ENCODE measurements at regions not wholly inside any gene's neighbourhood (a gene's known extent, or its start where the extent isn't known, plus 50 kb on each side); places are given as distances from the start of the nearest gene placed in this dataset.

- DNase-seq (ENCODE audit: low spot score) = no peak
These were observed 494.7 kb downstream of the NPHP4 start for GRCh38 chr1:5497503-5497902.

GRCh38 chr1:5495596-5496410 is 496.4 kb downstream of the NPHP4 start:
- DNase-seq (ENCODE audit: low spot score) = no peak

GRCh38 chr1:5494518-5494917 is 497.7 kb downstream of the NPHP4 start:
- peak; percentile 14 for DNase-seq (ENCODE audit: low spot score)

- DNase-seq (ENCODE audit: low spot score) = peak; percentile 30
These were observed 498.3 kb downstream of the NPHP4 start for GRCh38 chr1:5493851-5494311.

GRCh38 chr1:5493275-5493674 is 498.9 kb downstream of the NPHP4 start:
- DNase-seq (ENCODE audit: low spot score) = no peak

GRCh38 chr1:5492846-5493245 is 499.4 kb downstream of the NPHP4 start:
- DNase-seq (ENCODE audit: low spot score) = no peak

GRCh38 chr1:5491207-5491904 is 500.9 kb downstream of the NPHP4 start:
- no peak for DNase-seq (ENCODE audit: low spot score)

- no peak for DNase-seq (ENCODE audit: low spot score)
These were observed 501.6 kb downstream of the NPHP4 start for GRCh38 chr1:5490635-5491034.

GRCh38 chr1:5488448-5488847 is 503.8 kb downstream of the NPHP4 start:
- no peak for DNase-seq (ENCODE audit: low spot score)

GRCh38 chr1:5485968-5486696 is 506.1 kb downstream of the NPHP4 start:
- no peak for DNase-seq (ENCODE audit: low spot score)

- no peak for DNase-seq (ENCODE audit: low spot score)
These were observed 506.8 kb downstream of the NPHP4 start for GRCh38 chr1:5485436-5485835.

- DNase-seq (ENCODE audit: low spot score) = no peak
These were observed 507.6 kb downstream of the NPHP4 start for GRCh38 chr1:5484451-5485165.

GRCh38 chr1:5481889-5482288 is 510.3 kb downstream of the NPHP4 start:
- DNase-seq (ENCODE audit: low spot score) = no peak

GRCh38 chr1:5480906-5481305 is 511.3 kb downstream of the NPHP4 start:
- no peak for DNase-seq (ENCODE audit: low spot score)

GRCh38 chr1:5479876-5480646 is 512.2 kb downstream of the NPHP4 start:
- no peak for DNase-seq (ENCODE audit: low spot score)

GRCh38 chr1:5478961-5479360 is 513.3 kb downstream of the NPHP4 start:
- no peak for DNase-seq (ENCODE audit: low spot score)

GRCh38 chr1:5478156-5478695 is 514.0 kb downstream of the NPHP4 start:
- no peak for DNase-seq (ENCODE audit: low spot score)

GRCh38 chr1:5477716-5478115 is 514.5 kb downstream of the NPHP4 start:
- DNase-seq (ENCODE audit: low spot score) = peak; percentile 75

- DNase-seq (ENCODE audit: low spot score) = no peak
These were observed 516.7 kb downstream of the NPHP4 start for GRCh38 chr1:5475572-5475971.

GRCh38 chr1:5473268-5473667 is 519.0 kb downstream of the NPHP4 start:
- DNase-seq (ENCODE audit: low spot score) = no peak

- DNase-seq (ENCODE audit: low spot score) = no peak
These were observed 525.7 kb downstream of the NPHP4 start for GRCh38 chr1:5466487-5466886.
